Esophagus muscularis mucosa (tissue), 4 donors: ENCODE measurements at regions not wholly inside any gene's neighbourhood (a gene's known extent, or its start where the extent isn't known, plus 50 kb on each side); places are given as distances from the start of the nearest gene placed in this dataset.

Experiments
- EP300 ChIP-seq: sonication (generic); formaldehyde crosslinking; IDR thresholded peaks from one replicate; pipeline ENCODE4 v1.6.1; 2017; ENCODE audit warnings: antibody characterized with exemption
- POLR2A ChIP-seq: fragments of 450-650 bp; IDR thresholded peaks from one replicate; pipeline ENCODE4 v1.6.1; 2017; ENCODE audit warnings: antibody characterized with exemption, moderate library complexity, mild to moderate bottlenecking, low read depth
- POLR2AphosphoS5 ChIP-seq, 2 donors: sonication (generic); formaldehyde crosslinking; IDR thresholded peaks; one replicate each; pipeline ENCODE4 v1.6.1; 2017; ENCODE audit warnings: antibody characterized with exemption in 2 of 2
- TF ChIP-seq, protein P1 (sequence below), 3 experiments: fragments of 200-600 bp in 2 of 3; fragments of 450-650 bp in 1 of 3; sonication (generic) in 2 of 3; IDR thresholded peaks; one replicate each; pipeline ENCODE4 v1.5.1; 2017 to 2019; ENCODE audit warnings: antibody characterized with exemption in 3 of 3, mild to moderate bottlenecking in 2 of 3, moderate library complexity in 1 of 3

- TF ChIP-seq, protein P1, sequence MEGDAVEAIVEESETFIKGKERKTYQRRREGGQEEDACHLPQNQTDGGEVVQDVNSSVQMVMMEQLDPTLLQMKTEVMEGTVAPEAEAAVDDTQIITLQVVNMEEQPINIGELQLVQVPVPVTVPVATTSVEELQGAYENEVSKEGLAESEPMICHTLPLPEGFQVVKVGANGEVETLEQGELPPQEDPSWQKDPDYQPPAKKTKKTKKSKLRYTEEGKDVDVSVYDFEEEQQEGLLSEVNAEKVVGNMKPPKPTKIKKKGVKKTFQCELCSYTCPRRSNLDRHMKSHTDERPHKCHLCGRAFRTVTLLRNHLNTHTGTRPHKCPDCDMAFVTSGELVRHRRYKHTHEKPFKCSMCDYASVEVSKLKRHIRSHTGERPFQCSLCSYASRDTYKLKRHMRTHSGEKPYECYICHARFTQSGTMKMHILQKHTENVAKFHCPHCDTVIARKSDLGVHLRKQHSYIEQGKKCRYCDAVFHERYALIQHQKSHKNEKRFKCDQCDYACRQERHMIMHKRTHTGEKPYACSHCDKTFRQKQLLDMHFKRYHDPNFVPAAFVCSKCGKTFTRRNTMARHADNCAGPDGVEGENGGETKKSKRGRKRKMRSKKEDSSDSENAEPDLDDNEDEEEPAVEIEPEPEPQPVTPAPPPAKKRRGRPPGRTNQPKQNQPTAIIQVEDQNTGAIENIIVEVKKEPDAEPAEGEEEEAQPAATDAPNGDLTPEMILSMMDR (IDR thresholded peaks at IDR 0.05): no peak
- TF ChIP-seq POLR2A (no peak), POLR2AphosphoS5 (IDR thresholded peaks at IDR 0.05) (no peak), EP300 (no peak)
Measured at GRCh38 chr2:196437626-196438025, 201.9 kb upstream of the CCDC150 start.
